Activated T-cell treated with anti-CD3 and anti-CD28 coated beads, Interleukin-2, amount 50 U/mL, for 24 hours (primary cell): ENCODE measurements at regions not wholly inside any gene's neighbourhood (a gene's known extent, or its start where the extent isn't known, plus 50 kb on each side); places are given as distances from the start of the nearest gene placed in this dataset.

Experiments
- DNase-seq: peaks from one replicate; pipeline ENCODE4 v3.0.0-alpha.2; 2020
- H3K27ac Mint-ChIP-seq: 2 replicates; pipeline ENCODE4 v1.8.0; 2020; ENCODE audit warnings: mild to moderate bottlenecking, mixed read lengths
- H3K27me3 Mint-ChIP-seq: 2 replicates; pipeline ENCODE4 v1.8.0; 2020; ENCODE audit warnings: mixed read lengths
- H3K36me3 Mint-ChIP-seq: 2 replicates; pipeline ENCODE4 v1.8.0; 2020; ENCODE audit warnings: low read depth, mixed read lengths
- H3K4me1 Mint-ChIP-seq: 2 replicates; pipeline ENCODE4 v1.8.0; 2020; ENCODE audit warnings: low read depth, mixed read lengths
- H3K4me3 Mint-ChIP-seq: 2 replicates; pipeline ENCODE4 v1.8.0; 2020; ENCODE audit warnings: mild to moderate bottlenecking, moderate library complexity, mixed read lengths
- H3K9me3 Mint-ChIP-seq: 2 replicates; pipeline ENCODE4 v1.8.0; 2020; ENCODE audit warnings: mixed read lengths

- Mint-ChIP-seq H3K27ac (no peak overlapping the region), H3K4me1 (no peaks in the 10 kb centered on the region), H3K4me3 (no peak overlapping the region), H3K36me3 (no peaks in the 10 kb centered on the region), H3K9me3 (no peaks in the 10 kb centered on the region), H3K27me3 (no peaks in the 10 kb centered on the region)
- DNase-seq = no peak
Observed at GRCh38 chr3:25156626-25157025, 271.4 kb upstream of the RARB start.

- Mint-ChIP-seq H3K27ac (no peak overlapping the region), H3K36me3 (no peaks in the 10 kb centered on the region), H3K4me3 (no peak overlapping the region), H3K4me1 (no peaks in the 10 kb centered on the region), H3K9me3 (peaks cover 12% of the 10 kb centered on the region), H3K27me3 (no peaks in the 10 kb centered on the region)
- no peak for DNase-seq
Observed at GRCh38 chr3:25165306-25165705, 262.8 kb upstream of the RARB start.

- no peak for DNase-seq
- Mint-ChIP-seq H3K36me3 (no peaks in the 10 kb centered on the region), H3K4me1 (no peaks in the 10 kb centered on the region), H3K4me3 (no peak overlapping the region), H3K27me3 (no peaks in the 10 kb centered on the region), H3K9me3 (peaks cover 12% of the 10 kb centered on the region), H3K27ac (no peak overlapping the region)
Observed at GRCh38 chr3:25166016-25166415, 262.0 kb upstream of the RARB start.

GRCh38 chr3:25169151-25169550, 258.9 kb upstream of the RARB start:
- no peaks in the 10 kb centered on the region for H3K27me3 Mint-ChIP-seq
- H3K27ac Mint-ChIP-seq = no peak overlapping the region
- no peaks in the 10 kb centered on the region for H3K4me1 Mint-ChIP-seq
- H3K9me3 Mint-ChIP-seq = peaks cover 7% of the 10 kb centered on the region
- DNase-seq = no peak
- no peaks in the 10 kb centered on the region for H3K36me3 Mint-ChIP-seq
- no peak overlapping the region for H3K4me3 Mint-ChIP-seq

- H3K4me3 Mint-ChIP-seq = no peak overlapping the region
- no peak overlapping the region for H3K27ac Mint-ChIP-seq
- H3K9me3 Mint-ChIP-seq = peaks cover 9% of the 10 kb centered on the region
- DNase-seq = no peak
- no peaks in the 10 kb centered on the region for H3K4me1 Mint-ChIP-seq
- no peaks in the 10 kb centered on the region for H3K27me3 Mint-ChIP-seq
- H3K36me3 Mint-ChIP-seq = no peaks in the 10 kb centered on the region
Observed at GRCh38 chr3:25170021-25170420, 258.0 kb upstream of the RARB start.

- no peak for DNase-seq
Observed at GRCh38 chr3:25171118-25171807, 256.8 kb upstream of the RARB start.

GRCh38 chr3:25171897-25172296, 256.2 kb upstream of the RARB start:
- no peak overlapping the region for H3K4me3 Mint-ChIP-seq
- DNase-seq = no peak
- H3K27ac Mint-ChIP-seq = no peak overlapping the region
- no peaks in the 10 kb centered on the region for H3K36me3 Mint-ChIP-seq
- no peaks in the 10 kb centered on the region for H3K27me3 Mint-ChIP-seq
- no peaks in the 10 kb centered on the region for H3K4me1 Mint-ChIP-seq
- H3K9me3 Mint-ChIP-seq = peaks cover 9% of the 10 kb centered on the region

More at GRCh38 chr3:25171118-25171807, 256.8 kb upstream of the RARB start:
- no peak overlapping the region for H3K4me3 Mint-ChIP-seq
- H3K27me3 Mint-ChIP-seq = no peaks in the 10 kb centered on the region
- H3K4me1 Mint-ChIP-seq = no peaks in the 10 kb centered on the region
- H3K27ac Mint-ChIP-seq = no peak overlapping the region
- H3K36me3 Mint-ChIP-seq = no peaks in the 10 kb centered on the region
- peaks cover 9% of the 10 kb centered on the region for H3K9me3 Mint-ChIP-seq

GRCh38 chr3:25173606-25174005, 254.5 kb upstream of the RARB start:
- no peaks in the 10 kb centered on the region for H3K4me1 Mint-ChIP-seq
- no peak overlapping the region for H3K4me3 Mint-ChIP-seq
- no peak for DNase-seq
- no peaks in the 10 kb centered on the region for H3K36me3 Mint-ChIP-seq
- no peak overlapping the region for H3K27ac Mint-ChIP-seq
- no peaks in the 10 kb centered on the region for H3K27me3 Mint-ChIP-seq
- H3K9me3 Mint-ChIP-seq = peaks cover 4% of the 10 kb centered on the region

- H3K4me1 Mint-ChIP-seq = no peaks in the 10 kb centered on the region
- H3K27ac Mint-ChIP-seq = no peak overlapping the region
- H3K9me3 Mint-ChIP-seq = peaks cover 2% of the 10 kb centered on the region
- H3K4me3 Mint-ChIP-seq = no peak overlapping the region
- no peaks in the 10 kb centered on the region for H3K27me3 Mint-ChIP-seq
- no peak for DNase-seq
- no peaks in the 10 kb centered on the region for H3K36me3 Mint-ChIP-seq
Observed at GRCh38 chr3:25174251-25174650, 253.8 kb upstream of the RARB start.

- H3K27me3 Mint-ChIP-seq = no peaks in the 10 kb centered on the region
- no peak overlapping the region for H3K27ac Mint-ChIP-seq
- H3K36me3 Mint-ChIP-seq = no peaks in the 10 kb centered on the region
- H3K4me1 Mint-ChIP-seq = no peaks in the 10 kb centered on the region
- peaks cover 5% of the 10 kb centered on the region for H3K9me3 Mint-ChIP-seq
- DNase-seq = no peak
- H3K4me3 Mint-ChIP-seq = no peak overlapping the region
Observed at GRCh38 chr3:25177041-25177440, 251.0 kb upstream of the RARB start.

- Mint-ChIP-seq H3K36me3 (no peaks in the 10 kb centered on the region), H3K4me3 (no peak overlapping the region), H3K27me3 (no peaks in the 10 kb centered on the region), H3K27ac (no peak overlapping the region), H3K4me1 (no peaks in the 10 kb centered on the region), H3K9me3 (peaks cover 5% of the 10 kb centered on the region)
- DNase-seq = no peak
Observed at GRCh38 chr3:25178672-25179071, 249.4 kb upstream of the RARB start.

- H3K4me1 Mint-ChIP-seq = no peaks in the 10 kb centered on the region
- no peak overlapping the region for H3K27ac Mint-ChIP-seq
- H3K27me3 Mint-ChIP-seq = no peaks in the 10 kb centered on the region
- DNase-seq = no peak
- no peaks in the 10 kb centered on the region for H3K36me3 Mint-ChIP-seq
- peaks cover 4% of the 10 kb centered on the region for H3K9me3 Mint-ChIP-seq
- no peak overlapping the region for H3K4me3 Mint-ChIP-seq
Observed at GRCh38 chr3:25181096-25181495, 247.0 kb upstream of the RARB start.

GRCh38 chr3:25182794-25183193, 245.3 kb upstream of the RARB start:
- H3K36me3 Mint-ChIP-seq = no peaks in the 10 kb centered on the region
- peaks cover 4% of the 10 kb centered on the region for H3K9me3 Mint-ChIP-seq
- H3K27ac Mint-ChIP-seq = no peak overlapping the region
- no peaks in the 10 kb centered on the region for H3K4me1 Mint-ChIP-seq
- H3K27me3 Mint-ChIP-seq = no peaks in the 10 kb centered on the region
- DNase-seq = no peak
- H3K4me3 Mint-ChIP-seq = no peak overlapping the region

GRCh38 chr3:25184641-25185250, 243.3 kb upstream of the RARB start:
- peaks cover 6% of the 10 kb centered on the region for H3K9me3 Mint-ChIP-seq
- no peaks in the 10 kb centered on the region for H3K4me1 Mint-ChIP-seq
- H3K36me3 Mint-ChIP-seq = no peaks in the 10 kb centered on the region
- H3K27ac Mint-ChIP-seq = no peak overlapping the region
- no peak overlapping the region for H3K4me3 Mint-ChIP-seq
- H3K27me3 Mint-ChIP-seq = no peaks in the 10 kb centered on the region
- DNase-seq = no peak

- Mint-ChIP-seq H3K4me1 (no peaks in the 10 kb centered on the region), H3K27me3 (no peaks in the 10 kb centered on the region), H3K4me3 (no peak overlapping the region), H3K27ac (no peak overlapping the region), H3K9me3 (peaks cover 12% of the 10 kb centered on the region), H3K36me3 (no peaks in the 10 kb centered on the region)
- DNase-seq = no peak
Observed at GRCh38 chr3:25191673-25192072, 236.4 kb upstream of the RARB start.
